DMS53 treated with DMSO at 0.1 percent for 48 hours (cell line): ENCODE measurements at regions not wholly inside any gene's neighbourhood (a gene's known extent, or its start where the extent isn't known, plus 50 kb on each side); places are given as distances from the start of the nearest gene placed in this dataset.
A peak's percentile ranks its signal among the peaks of the same experiment; 100 is the strongest.

Source experiments
- DNase-seq: peaks from one replicate; lab custom pipeline; 2025; ENCODE audit not compliant: unreplicated experiment; lab: John Stamatoyannopoulos, UW

GRCh38 chr15:35724626-35725025 is 178.7 kb upstream of the DPH6 start:
- DNase-seq = no peak

- DNase-seq = no peak
These were observed 179.4 kb upstream of the DPH6 start for GRCh38 chr15:35725353-35725752.

GRCh38 chr15:35727627-35728026 is 181.7 kb upstream of the DPH6 start:
- no peak for DNase-seq

- DNase-seq = no peak
These were observed 182.4 kb upstream of the DPH6 start for GRCh38 chr15:35728219-35728940.

GRCh38 chr15:35736150-35736549 is 190.2 kb upstream of the DPH6 start:
- DNase-seq = no peak

GRCh38 chr15:35737441-35737840 is 191.5 kb upstream of the DPH6 start:
- no peak for DNase-seq

GRCh38 chr15:35738370-35738769 is 192.4 kb upstream of the DPH6 start:
- no peak for DNase-seq

GRCh38 chr15:35740761-35741160 is 194.8 kb upstream of the DPH6 start:
- no peak for DNase-seq

- DNase-seq = no peak
These were observed 195.4 kb upstream of the DPH6 start for GRCh38 chr15:35741395-35741794.

GRCh38 chr15:35741881-35742280 is 195.9 kb upstream of the DPH6 start:
- no peak for DNase-seq

- no peak for DNase-seq
These were observed 197.4 kb upstream of the DPH6 start for GRCh38 chr15:35743321-35743720.

- DNase-seq = no peak
These were observed 200.2 kb upstream of the DPH6 start for GRCh38 chr15:35746121-35746520.

- no peak for DNase-seq
These were observed 202.1 kb upstream of the DPH6 start for GRCh38 chr15:35748105-35748504.

GRCh38 chr15:35750051-35750450 is 204.1 kb upstream of the DPH6 start:
- no peak for DNase-seq

- peak; percentile 27 for DNase-seq
These were observed 205.6 kb upstream of the DPH6 start for GRCh38 chr15:35751413-35752133.

- no peak for DNase-seq
These were observed 206.1 kb upstream of the DPH6 start for GRCh38 chr15:35752134-35752466.

- no peak for DNase-seq
These were observed 207.5 kb upstream of the DPH6 start for GRCh38 chr15:35753486-35753885.

GRCh38 chr15:35755237-35755802 is 209.4 kb upstream of the DPH6 start:
- DNase-seq = no peak

- no peak for DNase-seq
These were observed 210.7 kb upstream of the DPH6 start for GRCh38 chr15:35756623-35757022.

GRCh38 chr15:35757361-35757760 is 211.4 kb upstream of the DPH6 start:
- DNase-seq = no peak

GRCh38 chr15:35757765-35758164 is 211.8 kb upstream of the DPH6 start:
- DNase-seq = peak; percentile 42
